OCI-LY3 (cell line): ENCODE measurements at regions not wholly inside any gene's neighbourhood (a gene's known extent, or its start where the extent isn't known, plus 50 kb on each side); places are given as distances from the start of the nearest gene placed in this dataset.
A peak's percentile ranks its signal among the peaks of the same experiment; 100 is the strongest.

Source experiments
- H2AFZ ChIP-seq: fragments of 200-600, 300-600 bp; shearing (Covaris generic); 2 replicates; pipeline ENCODE4 v1.6.0; 2014; ENCODE audit warnings: antibody characterized with exemption, low read depth, low read length
- H3K27ac ChIP-seq: fragments of 200-600, 300-600 bp; sonication (generic); 2 replicates; pipeline ENCODE4 v1.5.1; 2014; ENCODE audit warnings: mild to moderate bottlenecking, low read length, moderate library complexity, mixed read lengths
- H3K27me3 ChIP-seq: fragments of 200-600, 300-600 bp; sonication (generic); 2 replicates; pipeline ENCODE4 v1.6.1; 2014; ENCODE audit warnings: low read depth, low read length, mixed read lengths
- H3K36me3 ChIP-seq: fragments of 200-600, 300-600 bp; sonication (generic); replicated peaks from 2 replicates; pipeline ENCODE3; 2014; ENCODE audit warnings: low read depth, low read length, mixed read lengths
- H3K4me1 ChIP-seq: fragments of 300-600, 200-600 bp; sonication (generic); 2 replicates; pipeline ENCODE4 v1.6.1; 2014; ENCODE audit warnings: low read length, mixed read lengths
- H3K4me2 ChIP-seq: fragments of 200-600, 300-600 bp; sonication (generic); 2 replicates; pipeline ENCODE4 v1.6.1; 2014; ENCODE audit warnings: low read length, mixed read lengths
- H3K4me3 ChIP-seq: fragments of 300-600, 200-600 bp; sonication (generic); 2 replicates; pipeline ENCODE4 v1.5.1; 2014; ENCODE audit warnings: antibody characterized with exemption, mild to moderate bottlenecking, low read length, moderate library complexity
- H3K79me2 ChIP-seq: fragments of 300-600, 200-600 bp; shearing (Covaris generic); 2 replicates; pipeline ENCODE4 v1.6.1; 2014; ENCODE audit warnings: mild to moderate bottlenecking, low read length, mixed read lengths
- H3K9ac ChIP-seq: fragments of 300-600, 200-600 bp; shearing (Covaris generic); 2 replicates; pipeline ENCODE4 v1.6.0; 2014; ENCODE audit warnings: mild to moderate bottlenecking, low read length, moderate library complexity
- H3K9me3 ChIP-seq: fragments of 200-600, 300-600 bp; shearing (Covaris generic); 2 replicates; pipeline ENCODE4 v1.6.1; 2014; ENCODE audit warnings: low read length, mixed read lengths; ENCODE audit not compliant: insufficient read depth
- H4K20me1 ChIP-seq: fragments of 200-600, 300-600 bp; sonication (generic); 2 replicates; pipeline ENCODE4 v1.6.1; 2016; ENCODE audit warnings: low read length, mixed read lengths; ENCODE audit not compliant: insufficient read depth
- EZH2phosphoT487 ChIP-seq: fragments of 200-600 bp; shearing (Covaris generic); IDR thresholded peaks from 2 replicates; pipeline ENCODE4 v1.6.1; 2018; ENCODE audit warnings: antibody characterized with exemption, mixed run types, low read depth
- TF ChIP-seq, protein P1 (sequence below): fragments of 200-600, 300-600 bp; sonication (generic); IDR thresholded peaks from 2 replicates; pipeline ENCODE4 v1.5.1; 2014; ENCODE audit warnings: antibody characterized with exemption, low read length, low read depth

DNA sequence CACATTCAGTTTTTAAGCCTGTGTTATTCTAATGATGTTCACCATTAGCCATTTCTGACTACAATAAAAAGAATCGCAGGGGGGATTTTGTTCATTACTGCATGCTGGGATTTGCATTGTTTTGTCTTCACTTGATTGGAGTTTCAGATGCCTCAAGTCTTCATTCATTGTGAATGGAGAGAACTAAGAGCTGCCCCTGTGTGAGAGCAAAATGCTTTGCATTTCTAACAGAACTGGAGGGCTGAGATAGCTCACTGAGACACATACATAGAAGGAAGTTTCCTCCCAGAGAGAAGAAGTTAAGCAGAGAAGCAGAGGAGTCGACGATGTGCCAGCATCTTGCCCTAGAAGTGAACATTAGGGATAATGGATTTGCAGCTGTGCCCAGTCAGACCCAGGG lies 113.5 kb upstream of the GATB start:
- H3K4me1 ChIP-seq = peaks cover 50% of the 10 kb centered on the region
- H3K4me2 ChIP-seq = no peak overlapping the region
- no peak overlapping the region for H3K27ac ChIP-seq
- no peaks in the 10 kb centered on the region for H3K79me2 ChIP-seq
- no peaks in the 10 kb centered on the region for H3K27me3 ChIP-seq
- no peaks in the 10 kb centered on the region for H4K20me1 ChIP-seq
- H3K4me3 ChIP-seq = no peak overlapping the region
- no peaks in the 10 kb centered on the region for H3K36me3 ChIP-seq
- no peak for TF ChIP-seq EZH2phosphoT487
- TF ChIP-seq, protein P1, sequence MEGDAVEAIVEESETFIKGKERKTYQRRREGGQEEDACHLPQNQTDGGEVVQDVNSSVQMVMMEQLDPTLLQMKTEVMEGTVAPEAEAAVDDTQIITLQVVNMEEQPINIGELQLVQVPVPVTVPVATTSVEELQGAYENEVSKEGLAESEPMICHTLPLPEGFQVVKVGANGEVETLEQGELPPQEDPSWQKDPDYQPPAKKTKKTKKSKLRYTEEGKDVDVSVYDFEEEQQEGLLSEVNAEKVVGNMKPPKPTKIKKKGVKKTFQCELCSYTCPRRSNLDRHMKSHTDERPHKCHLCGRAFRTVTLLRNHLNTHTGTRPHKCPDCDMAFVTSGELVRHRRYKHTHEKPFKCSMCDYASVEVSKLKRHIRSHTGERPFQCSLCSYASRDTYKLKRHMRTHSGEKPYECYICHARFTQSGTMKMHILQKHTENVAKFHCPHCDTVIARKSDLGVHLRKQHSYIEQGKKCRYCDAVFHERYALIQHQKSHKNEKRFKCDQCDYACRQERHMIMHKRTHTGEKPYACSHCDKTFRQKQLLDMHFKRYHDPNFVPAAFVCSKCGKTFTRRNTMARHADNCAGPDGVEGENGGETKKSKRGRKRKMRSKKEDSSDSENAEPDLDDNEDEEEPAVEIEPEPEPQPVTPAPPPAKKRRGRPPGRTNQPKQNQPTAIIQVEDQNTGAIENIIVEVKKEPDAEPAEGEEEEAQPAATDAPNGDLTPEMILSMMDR = no peak
- no peak overlapping the region for H2AFZ ChIP-seq
- no peak overlapping the region for H3K9ac ChIP-seq
- H3K9me3 ChIP-seq = no peaks in the 10 kb centered on the region

DNA sequence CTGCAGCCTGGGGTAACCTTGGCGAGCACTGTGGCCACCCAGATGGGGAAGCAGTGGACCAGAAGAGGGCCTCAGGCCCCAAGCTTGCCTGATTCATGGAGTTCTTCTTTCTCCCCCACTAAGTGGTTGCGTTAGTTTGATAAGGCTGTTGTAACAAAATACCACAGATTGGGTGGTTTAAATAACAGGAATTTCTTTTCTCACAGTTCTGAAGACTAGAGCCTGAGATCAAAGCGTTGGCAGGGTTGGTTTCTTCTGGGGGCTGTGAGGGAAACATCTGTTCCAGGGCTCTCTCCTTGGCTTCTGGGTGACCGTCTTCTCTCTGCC lies 105.7 kb upstream of the GATB start:
- H2AFZ ChIP-seq = no peak overlapping the region
- TF ChIP-seq, protein P1 = no peak
- no peak for TF ChIP-seq EZH2phosphoT487
- peaks cover 7% of the 10 kb centered on the region; the same call in 1 of the 2 replicates for H3K9me3 ChIP-seq
- H3K27me3 ChIP-seq = no peaks in the 10 kb centered on the region
- no peak overlapping the region for H3K9ac ChIP-seq
- no peak overlapping the region for H3K27ac ChIP-seq
- no peaks in the 10 kb centered on the region for H4K20me1 ChIP-seq
- H3K4me3 ChIP-seq = no peak overlapping the region
- H3K4me1 ChIP-seq = peaks cover 16% of the 10 kb centered on the region
- H3K79me2 ChIP-seq = no peaks in the 10 kb centered on the region
- peaks cover 2% of the 10 kb centered on the region for H3K36me3 ChIP-seq
- H3K4me2 ChIP-seq = no peak overlapping the region

DNA sequence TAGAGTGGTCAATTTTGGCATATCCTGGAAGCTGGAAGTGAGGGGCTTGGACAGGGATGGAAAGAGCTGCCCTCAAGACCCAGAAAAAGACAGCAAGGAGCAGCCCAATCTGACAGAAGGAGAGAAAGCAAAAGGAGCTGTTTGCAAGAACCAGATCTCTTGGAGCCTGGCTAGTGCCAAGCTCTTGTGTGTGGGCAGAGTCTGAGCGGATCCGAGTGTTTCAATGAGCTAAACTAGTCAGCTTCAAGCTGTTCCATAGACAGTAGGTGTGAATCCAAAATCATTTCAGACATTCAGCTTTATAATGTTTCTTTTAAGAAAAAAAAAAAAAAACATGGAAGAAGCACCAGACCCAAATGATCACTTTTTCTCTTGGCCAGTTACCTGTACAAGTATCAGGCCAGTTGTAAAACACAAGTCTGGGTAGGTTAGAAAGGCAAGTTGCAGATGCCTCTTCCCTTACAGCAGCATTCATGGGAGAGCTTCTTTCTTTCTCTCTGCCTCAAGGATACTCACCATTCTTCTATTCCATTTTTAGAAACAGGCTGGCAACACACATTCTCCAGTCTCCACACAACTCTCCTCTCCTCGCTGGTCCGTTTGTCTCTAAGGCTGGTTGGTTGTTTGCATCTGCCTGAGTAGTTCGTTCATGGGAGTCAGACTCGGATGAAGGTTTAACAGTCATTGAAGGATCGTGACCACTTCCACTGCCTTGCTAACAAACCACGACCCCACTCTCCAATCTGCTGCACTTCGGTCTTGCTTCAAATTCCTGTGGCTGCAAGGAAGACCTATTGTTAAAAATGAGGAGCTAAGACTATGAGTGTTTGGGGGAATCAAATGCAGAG lies 105.2 kb upstream of the GATB start:
- no peak overlapping the region for H3K27ac ChIP-seq
- H3K9ac ChIP-seq = no peak overlapping the region
- H3K4me1 ChIP-seq = peaks cover 16% of the 10 kb centered on the region
- no peak overlapping the region for H2AFZ ChIP-seq
- H3K9me3 ChIP-seq = peaks cover 7% of the 10 kb centered on the region; the same call in 1 of the 2 replicates
- no peaks in the 10 kb centered on the region for H4K20me1 ChIP-seq
- no peaks in the 10 kb centered on the region for H3K79me2 ChIP-seq
- H3K36me3 ChIP-seq = peaks cover 2% of the 10 kb centered on the region
- peak overlapping the region; percentile 26 for H3K4me2 ChIP-seq
- no peak overlapping the region for H3K4me3 ChIP-seq
- no peaks in the 10 kb centered on the region for H3K27me3 ChIP-seq
- TF ChIP-seq, protein P1 = no peak
- TF ChIP-seq EZH2phosphoT487 = no peak

DNA sequence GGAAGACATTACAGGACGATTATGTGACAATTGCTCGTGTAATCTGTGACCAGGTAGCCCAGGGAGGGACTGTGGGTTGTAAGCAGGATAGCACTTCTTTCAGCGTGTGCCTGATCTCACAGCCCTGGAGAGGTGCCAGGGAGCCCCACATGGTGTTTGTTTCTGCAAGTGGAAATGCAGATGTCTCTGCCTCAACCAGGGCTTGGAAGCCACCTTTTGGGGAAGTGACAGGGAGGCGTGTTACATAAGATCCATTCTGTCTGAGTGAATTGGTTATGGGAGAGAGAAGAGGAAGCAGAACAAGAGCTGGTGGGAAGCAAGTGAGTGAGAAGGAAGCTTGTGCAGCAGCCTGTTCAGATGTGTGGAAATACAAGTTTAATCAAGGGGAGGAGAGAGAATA lies 104.5 kb upstream of the GATB start:
- H3K79me2 ChIP-seq = no peaks in the 10 kb centered on the region
- H3K27ac ChIP-seq = no peak overlapping the region
- TF ChIP-seq, protein P1 = no peak
- no peak for TF ChIP-seq EZH2phosphoT487
- peak overlapping the region; percentile 6; the same call in 1 of the 2 replicates for H2AFZ ChIP-seq
- peaks cover 2% of the 10 kb centered on the region for H3K36me3 ChIP-seq
- peak overlapping the region; percentile 26 for H3K4me2 ChIP-seq
- H3K4me1 ChIP-seq = peaks cover 16% of the 10 kb centered on the region
- H3K4me3 ChIP-seq = no peak overlapping the region
- 0 out of 2 replicates have a peak, but pooled peaks cover 2% of the 10 kb centered on the region for H3K27me3 ChIP-seq
- H3K9me3 ChIP-seq = peaks cover 7% of the 10 kb centered on the region; the same call in 1 of the 2 replicates
- H3K9ac ChIP-seq = no peak overlapping the region
- no peaks in the 10 kb centered on the region for H4K20me1 ChIP-seq
